SK-N-SH (cell line): ENCODE measurements at regions not wholly inside any gene's neighbourhood (a gene's known extent, or its start where the extent isn't known, plus 50 kb on each side); places are given as distances from the start of the nearest gene placed in this dataset.

Experiments used
- CTCF ChIA-PET: fragments of 300-600, 350-600 bp; formaldehyde crosslinking; extraction: SDS; loops from one replicate; lab custom pipeline; 2021; lab: Yijun Ruan, JAX
- POLR2A ChIA-PET: fragments of 350-600 bp; sonication (Branson Sonifier 250); formaldehyde crosslinking; extraction: SDS; loops from one replicate; lab custom pipeline; 2020; ENCODE audit warnings: antibody characterized with exemption, inconsistent platforms; lab: Yijun Ruan, JAX
- DNase-seq: peaks from one replicate; pipeline ENCODE4 v3.0.0; 2012
- H2AFZ ChIP-seq: fragments of 200-600 bp; sonication (generic); 2 replicates; pipeline ENCODE4 v1.8.1; 2016; ENCODE audit warnings: antibody characterized with exemption, mild to moderate bottlenecking, low read depth
- H3F3A ChIP-seq: fragments of 200-600 bp; sonication (generic); replicated peaks from 2 replicates; pipeline ENCODE3; 2016; ENCODE audit warnings: antibody characterized with exemption, mild to moderate bottlenecking; ENCODE audit not compliant: insufficient read depth
- H3K27ac ChIP-seq, 2 experiments: fragments of 200-500 bp in 1 of 2; fragments of 200-600 bp in 1 of 2; sonication (Bioruptor generic) in 1 of 2; sonication (generic), shearing (Covaris generic) in 1 of 2; 2 replicates each; pipeline versions ENCODE4 v1.5.1 to v1.6.1; 2014 to 2016; ENCODE audit warnings: low read depth in 2 of 2, inconsistent platforms in 1 of 2, low read length in 1 of 2, mild to moderate bottlenecking in 1 of 2, mixed read lengths in 1 of 2
- H3K27me3 ChIP-seq: fragments of 200-600 bp; sonication (generic), shearing (Covaris generic); 2 replicates; pipeline ENCODE4 v1.6.1; 2016; ENCODE audit warnings: mixed run types; ENCODE audit not compliant: insufficient read depth
- H3K36me3 ChIP-seq, 2 experiments: fragments of 200-500 bp in 1 of 2; fragments of 200-600 bp in 1 of 2; sonication (Bioruptor generic) in 1 of 2; sonication (generic) in 1 of 2; replicated peaks in 1 of 2; 2 replicates each; pipeline versions ENCODE3 to v1.5.1; 2014 to 2016; ENCODE audit warnings: low read length in 1 of 2, mild to moderate bottlenecking in 1 of 2; ENCODE audit not compliant: insufficient read depth in 2 of 2, control insufficient read depth in 1 of 2
- H3K4me1 ChIP-seq, 2 experiments: fragments of 200-500 bp in 1 of 2; fragments of 200-600 bp in 1 of 2; sonication (Bioruptor generic) in 1 of 2; sonication (generic), shearing (Covaris generic) in 1 of 2; 2 replicates each; pipeline versions ENCODE4 v1.5.1 to v1.6.1; 2014 to 2016; ENCODE audit warnings: low read depth in 1 of 2, low read length in 1 of 2, mixed run types in 1 of 2; ENCODE audit not compliant: insufficient read depth in 2 of 2, control insufficient read depth in 1 of 2
- H3K4me2 ChIP-seq: fragments of 200-600 bp; sonication (generic), shearing (Covaris generic); 2 replicates; pipeline ENCODE4 v1.6.1; 2017; ENCODE audit warnings: mixed run types
- H3K4me3 ChIP-seq, 2 experiments: fragments of 200-500 bp in 1 of 2; fragments of 200-600 bp in 1 of 2; sonication (Bioruptor generic) in 1 of 2; sonication (generic), shearing (Covaris generic) in 1 of 2; 2 replicates each; pipeline versions ENCODE4 v1.5.1 to v1.8.1; 2014 to 2016; ENCODE audit warnings: low read depth in 2 of 2, inconsistent platforms in 1 of 2, low read length in 1 of 2, mild to moderate bottlenecking in 1 of 2, mixed read lengths in 1 of 2, moderate library complexity in 1 of 2
- H3K79me2 ChIP-seq: fragments of 200-600 bp; sonication (generic); 2 replicates; pipeline ENCODE4 v1.8.1; 2017; ENCODE audit warnings: mild to moderate bottlenecking; ENCODE audit not compliant: insufficient read depth
- H3K9ac ChIP-seq: fragments of 200-600 bp; sonication (generic); 2 replicates; pipeline ENCODE4 v1.6.1; 2017; ENCODE audit warnings: mixed run types
- H3K9me2 ChIP-seq: fragments of 200-600 bp; sonication (generic); 2 replicates; pipeline ENCODE4 v1.6.1; 2017; ENCODE audit warnings: mixed run types
- H3K9me3 ChIP-seq: fragments of 200-600 bp; sonication (generic); 2 replicates; pipeline ENCODE4 v1.6.1; 2017; ENCODE audit warnings: mixed run types, mild to moderate bottlenecking, moderate library complexity
- H4K20me1 ChIP-seq: fragments of 200-600 bp; sonication (generic); 2 replicates; pipeline ENCODE4 v1.6.1; 2017; ENCODE audit warnings: mild to moderate bottlenecking, mixed run types; ENCODE audit not compliant: insufficient read depth
- CHD2 ChIP-seq: fragments of 150-350 bp; IDR thresholded peaks from 2 replicates; pipeline ENCODE4 v1.6.1; 2018; ENCODE audit warnings: low read length; ENCODE audit not compliant: partially characterized antibody
- EZH2phosphoT487 ChIP-seq: fragments of 200-600 bp; sonication (generic); IDR thresholded peaks from 2 replicates; pipeline ENCODE4 v1.6.1; 2017; ENCODE audit warnings: low read depth, mixed run types, mild to moderate bottlenecking, antibody characterized with exemption, moderate library complexity, borderline replicate concordance
- FOXM1 ChIP-seq: IDR thresholded peaks from 2 replicates; pipeline ENCODE4 v1.4.0; 2012; ENCODE audit warnings: low read depth, mild to moderate bottlenecking
- GATA2 ChIP-seq: sonication (generic); formaldehyde crosslinking; IDR thresholded peaks from 2 replicates; pipeline ENCODE4 v1.5.0; 2020; ENCODE audit warnings: mild to moderate bottlenecking, missing genetic modification reagents
- NRF1 ChIP-seq: IDR thresholded peaks from 2 replicates; pipeline ENCODE4 v1.6.1; 2012; ENCODE audit warnings: low read depth, mild to moderate bottlenecking, low read length
- RCOR1 ChIP-seq: fragments of 150-350 bp; IDR thresholded peaks from 2 replicates; pipeline ENCODE4 v1.6.1; 2017; ENCODE audit warnings: antibody characterized with exemption, low read length
- RXRA ChIP-seq: IDR thresholded peaks from 2 replicates; pipeline ENCODE4 v1.4.0; 2012; ENCODE audit warnings: low read depth, mild to moderate bottlenecking, borderline replicate concordance
- SIN3A ChIP-seq: IDR thresholded peaks from 2 replicates; pipeline ENCODE4 v1.6.1; 2012; ENCODE audit warnings: low read depth, mild to moderate bottlenecking, low read length, moderate library complexity, borderline replicate concordance
- SMC3 ChIP-seq: IDR thresholded peaks from 2 replicates; pipeline ENCODE4 v1.6.1; 2012; ENCODE audit warnings: low read depth, low read length, improper control_type of control experiment
- TCF12 ChIP-seq: IDR thresholded peaks from 2 replicates; pipeline ENCODE4 v1.4.0; 2012
- WGBS: methylation state at CpG from one replicate; pipeline ENCODE4 v1.1.6; 2017; ENCODE audit warnings: low lambda C conversion rate; 5-methylcytosine and 5-hydroxymethylcytosine counted together
- TF ChIP-seq, protein P1 (sequence below): IDR thresholded peaks from 2 replicates; pipeline ENCODE4 v1.4.0; 2012; ENCODE audit warnings: low read depth, borderline replicate concordance
- TF ChIP-seq, protein P2 (sequence below): IDR thresholded peaks from 2 replicates; pipeline ENCODE4 v1.6.1; 2012; ENCODE audit warnings: mild to moderate bottlenecking, low read depth, low read length, moderate library complexity
- TF ChIP-seq, protein P3 (sequence below): fragments of 200-600 bp; sonication (generic); IDR thresholded peaks from 2 replicates; pipeline ENCODE4 v1.6.1; 2017; ENCODE audit warnings: antibody characterized with exemption, mild to moderate bottlenecking, moderate library complexity
- TF ChIP-seq, protein P4 (sequence below): IDR thresholded peaks from 2 replicates; pipeline ENCODE4 v1.4.0; 2012; ENCODE audit warnings: low read depth

DNA sequence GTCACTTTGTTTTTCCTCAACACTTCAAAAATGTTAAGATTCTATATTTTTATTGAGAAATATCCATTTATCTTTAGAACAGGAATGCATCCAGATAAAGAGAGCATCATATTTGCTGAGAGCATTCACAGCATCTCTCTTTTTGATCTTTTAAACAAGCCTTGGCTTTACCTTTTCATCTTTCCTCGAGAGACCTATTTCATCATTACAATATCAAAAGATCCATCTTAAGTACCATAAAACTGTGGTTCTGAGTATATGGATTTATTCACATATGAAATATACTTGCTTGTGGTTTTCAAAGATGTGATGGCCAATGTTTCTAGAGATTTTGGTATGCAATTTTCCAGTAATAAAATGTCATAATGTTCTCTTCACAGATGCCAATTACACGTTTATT, 1140.9 kb downstream of the GATA3 start:
- no peak overlapping the region for H3K4me3 ChIP-seq
- ChIA-PET POLR2A (no interaction called here), CTCF (interaction anchor here (1.3 to 1.6 kb wide), 2 partner anchors 13 kb away, joined by 3 to 7 read pairs; no protein-coding TSS in a partner anchor)
- DNase-seq: no peak
- no peak overlapping the region for H3K9ac ChIP-seq
- H4K20me1 ChIP-seq: no peaks in the 10 kb centered on the region
- no peaks in the 10 kb centered on the region for H3K36me3 ChIP-seq
- no peak overlapping the region for H2AFZ ChIP-seq
- WGBS: 44% methylated on average over 2 of the region's 2 CpGs
- TF ChIP-seq, protein P1, sequence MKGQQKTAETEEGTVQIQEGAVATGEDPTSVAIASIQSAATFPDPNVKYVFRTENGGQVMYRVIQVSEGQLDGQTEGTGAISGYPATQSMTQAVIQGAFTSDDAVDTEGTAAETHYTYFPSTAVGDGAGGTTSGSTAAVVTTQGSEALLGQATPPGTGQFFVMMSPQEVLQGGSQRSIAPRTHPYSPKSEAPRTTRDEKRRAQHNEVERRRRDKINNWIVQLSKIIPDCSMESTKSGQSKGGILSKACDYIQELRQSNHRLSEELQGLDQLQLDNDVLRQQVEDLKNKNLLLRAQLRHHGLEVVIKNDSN: no peak
- TF ChIP-seq SIN3A: no peak
- no peak for TF ChIP-seq TCF12
- no peak for TF ChIP-seq GATA2 (CRISPR knock-in tag)
- TF ChIP-seq, protein P2, sequence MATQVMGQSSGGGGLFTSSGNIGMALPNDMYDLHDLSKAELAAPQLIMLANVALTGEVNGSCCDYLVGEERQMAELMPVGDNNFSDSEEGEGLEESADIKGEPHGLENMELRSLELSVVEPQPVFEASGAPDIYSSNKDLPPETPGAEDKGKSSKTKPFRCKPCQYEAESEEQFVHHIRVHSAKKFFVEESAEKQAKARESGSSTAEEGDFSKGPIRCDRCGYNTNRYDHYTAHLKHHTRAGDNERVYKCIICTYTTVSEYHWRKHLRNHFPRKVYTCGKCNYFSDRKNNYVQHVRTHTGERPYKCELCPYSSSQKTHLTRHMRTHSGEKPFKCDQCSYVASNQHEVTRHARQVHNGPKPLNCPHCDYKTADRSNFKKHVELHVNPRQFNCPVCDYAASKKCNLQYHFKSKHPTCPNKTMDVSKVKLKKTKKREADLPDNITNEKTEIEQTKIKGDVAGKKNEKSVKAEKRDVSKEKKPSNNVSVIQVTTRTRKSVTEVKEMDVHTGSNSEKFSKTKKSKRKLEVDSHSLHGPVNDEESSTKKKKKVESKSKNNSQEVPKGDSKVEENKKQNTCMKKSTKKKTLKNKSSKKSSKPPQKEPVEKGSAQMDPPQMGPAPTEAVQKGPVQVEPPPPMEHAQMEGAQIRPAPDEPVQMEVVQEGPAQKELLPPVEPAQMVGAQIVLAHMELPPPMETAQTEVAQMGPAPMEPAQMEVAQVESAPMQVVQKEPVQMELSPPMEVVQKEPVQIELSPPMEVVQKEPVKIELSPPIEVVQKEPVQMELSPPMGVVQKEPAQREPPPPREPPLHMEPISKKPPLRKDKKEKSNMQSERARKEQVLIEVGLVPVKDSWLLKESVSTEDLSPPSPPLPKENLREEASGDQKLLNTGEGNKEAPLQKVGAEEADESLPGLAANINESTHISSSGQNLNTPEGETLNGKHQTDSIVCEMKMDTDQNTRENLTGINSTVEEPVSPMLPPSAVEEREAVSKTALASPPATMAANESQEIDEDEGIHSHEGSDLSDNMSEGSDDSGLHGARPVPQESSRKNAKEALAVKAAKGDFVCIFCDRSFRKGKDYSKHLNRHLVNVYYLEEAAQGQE: no peak
- TF ChIP-seq NRF1: no peak
- TF ChIP-seq, protein P3, sequence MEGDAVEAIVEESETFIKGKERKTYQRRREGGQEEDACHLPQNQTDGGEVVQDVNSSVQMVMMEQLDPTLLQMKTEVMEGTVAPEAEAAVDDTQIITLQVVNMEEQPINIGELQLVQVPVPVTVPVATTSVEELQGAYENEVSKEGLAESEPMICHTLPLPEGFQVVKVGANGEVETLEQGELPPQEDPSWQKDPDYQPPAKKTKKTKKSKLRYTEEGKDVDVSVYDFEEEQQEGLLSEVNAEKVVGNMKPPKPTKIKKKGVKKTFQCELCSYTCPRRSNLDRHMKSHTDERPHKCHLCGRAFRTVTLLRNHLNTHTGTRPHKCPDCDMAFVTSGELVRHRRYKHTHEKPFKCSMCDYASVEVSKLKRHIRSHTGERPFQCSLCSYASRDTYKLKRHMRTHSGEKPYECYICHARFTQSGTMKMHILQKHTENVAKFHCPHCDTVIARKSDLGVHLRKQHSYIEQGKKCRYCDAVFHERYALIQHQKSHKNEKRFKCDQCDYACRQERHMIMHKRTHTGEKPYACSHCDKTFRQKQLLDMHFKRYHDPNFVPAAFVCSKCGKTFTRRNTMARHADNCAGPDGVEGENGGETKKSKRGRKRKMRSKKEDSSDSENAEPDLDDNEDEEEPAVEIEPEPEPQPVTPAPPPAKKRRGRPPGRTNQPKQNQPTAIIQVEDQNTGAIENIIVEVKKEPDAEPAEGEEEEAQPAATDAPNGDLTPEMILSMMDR: no peak
- TF ChIP-seq FOXM1: no peak
- TF ChIP-seq RXRA: no peak
- TF ChIP-seq CHD2: no peak
- no peak for TF ChIP-seq SMC3
- TF ChIP-seq EZH2phosphoT487: no peak
- TF ChIP-seq, protein P4, sequence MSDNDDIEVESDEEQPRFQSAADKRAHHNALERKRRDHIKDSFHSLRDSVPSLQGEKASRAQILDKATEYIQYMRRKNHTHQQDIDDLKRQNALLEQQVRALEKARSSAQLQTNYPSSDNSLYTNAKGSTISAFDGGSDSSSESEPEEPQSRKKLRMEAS: no peak
- no peak for TF ChIP-seq RCOR1
- no peaks in the 10 kb centered on the region for H3F3A ChIP-seq
- no peaks in the 10 kb centered on the region for H3K9me3 ChIP-seq
- no peak overlapping the region for H3K27ac ChIP-seq
- H3K27me3 ChIP-seq: no peaks in the 10 kb centered on the region
- no peak overlapping the region for H3K4me2 ChIP-seq
- H3K9me2 ChIP-seq: no peaks in the 10 kb centered on the region
- H3K79me2 ChIP-seq: no peaks in the 10 kb centered on the region
- peaks cover 0 to 6% of the 10 kb centered on the region in 2 experiments; a peak in 1 of 4 replicates for H3K4me1 ChIP-seq
